GM12872 (cell line): ENCODE measurements at regions not wholly inside any gene's neighbourhood (a gene's known extent, or its start where the extent isn't known, plus 50 kb on each side); places are given as distances from the start of the nearest gene placed in this dataset.

Source experiments
- TF ChIP-seq, protein P1 (sequence below): IDR thresholded peaks from 3 replicates; pipeline ENCODE4 v1.5.1; 2011; ENCODE audit warnings: low read depth, mild to moderate bottlenecking, low read length, moderate library complexity; ENCODE audit not compliant: insufficient read depth

DNA sequence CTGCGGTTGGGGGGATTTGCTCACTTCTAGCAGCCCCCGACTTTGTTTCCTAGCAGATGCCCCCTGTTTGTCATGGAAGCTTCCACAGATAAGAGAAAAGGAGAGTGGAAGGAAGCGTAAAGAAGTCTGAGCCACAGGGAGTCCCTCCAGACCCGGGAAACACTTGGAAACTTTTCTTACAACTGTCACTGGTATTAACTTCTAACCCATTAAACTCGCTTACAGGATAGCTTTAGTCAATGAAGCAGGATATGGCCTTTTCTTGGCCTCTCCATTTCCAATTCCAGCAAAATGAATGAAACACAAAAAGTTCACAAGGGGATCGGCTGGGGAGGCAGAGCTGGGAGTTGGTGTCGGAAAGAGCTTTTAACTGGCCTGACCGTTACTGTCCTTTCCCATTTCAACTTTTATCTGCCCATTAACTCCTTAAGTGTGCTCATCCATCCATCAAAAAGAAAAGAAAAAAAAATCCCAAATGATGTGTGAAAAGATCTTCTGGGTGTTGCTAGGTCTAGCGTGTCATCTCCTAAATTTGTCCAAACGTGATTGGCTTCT lies 231.9 kb upstream of the ARGLU1 start:
- TF ChIP-seq, protein P1, sequence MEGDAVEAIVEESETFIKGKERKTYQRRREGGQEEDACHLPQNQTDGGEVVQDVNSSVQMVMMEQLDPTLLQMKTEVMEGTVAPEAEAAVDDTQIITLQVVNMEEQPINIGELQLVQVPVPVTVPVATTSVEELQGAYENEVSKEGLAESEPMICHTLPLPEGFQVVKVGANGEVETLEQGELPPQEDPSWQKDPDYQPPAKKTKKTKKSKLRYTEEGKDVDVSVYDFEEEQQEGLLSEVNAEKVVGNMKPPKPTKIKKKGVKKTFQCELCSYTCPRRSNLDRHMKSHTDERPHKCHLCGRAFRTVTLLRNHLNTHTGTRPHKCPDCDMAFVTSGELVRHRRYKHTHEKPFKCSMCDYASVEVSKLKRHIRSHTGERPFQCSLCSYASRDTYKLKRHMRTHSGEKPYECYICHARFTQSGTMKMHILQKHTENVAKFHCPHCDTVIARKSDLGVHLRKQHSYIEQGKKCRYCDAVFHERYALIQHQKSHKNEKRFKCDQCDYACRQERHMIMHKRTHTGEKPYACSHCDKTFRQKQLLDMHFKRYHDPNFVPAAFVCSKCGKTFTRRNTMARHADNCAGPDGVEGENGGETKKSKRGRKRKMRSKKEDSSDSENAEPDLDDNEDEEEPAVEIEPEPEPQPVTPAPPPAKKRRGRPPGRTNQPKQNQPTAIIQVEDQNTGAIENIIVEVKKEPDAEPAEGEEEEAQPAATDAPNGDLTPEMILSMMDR: no peak

DNA sequence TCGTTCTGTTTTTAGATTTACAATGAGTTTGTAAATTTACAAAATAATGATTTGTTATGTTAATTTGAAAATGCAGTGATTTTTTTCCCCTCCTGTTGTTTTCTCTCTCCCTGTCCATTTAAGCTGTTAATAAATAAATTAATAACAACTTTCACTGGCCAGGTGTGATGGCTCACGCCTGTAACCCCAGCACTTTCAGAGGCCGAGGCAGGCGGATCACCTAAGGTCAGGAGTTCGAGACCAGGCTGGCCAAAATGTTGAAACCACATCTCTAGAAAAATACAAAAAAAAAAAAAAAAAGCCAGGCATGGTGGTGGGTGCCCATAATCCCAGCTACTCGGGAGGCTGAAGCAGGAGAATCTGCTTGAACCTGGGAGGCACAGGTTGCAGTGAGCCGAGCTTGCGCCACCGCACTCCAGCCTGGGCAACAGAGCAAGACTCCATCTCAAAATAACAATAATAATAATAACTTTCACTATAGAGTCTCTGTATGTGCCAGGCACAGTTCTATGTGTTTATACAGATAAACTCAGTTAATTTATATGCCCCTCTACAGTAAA lies 229.2 kb upstream of the ARGLU1 start:
- TF ChIP-seq, protein P1: no peak

DNA sequence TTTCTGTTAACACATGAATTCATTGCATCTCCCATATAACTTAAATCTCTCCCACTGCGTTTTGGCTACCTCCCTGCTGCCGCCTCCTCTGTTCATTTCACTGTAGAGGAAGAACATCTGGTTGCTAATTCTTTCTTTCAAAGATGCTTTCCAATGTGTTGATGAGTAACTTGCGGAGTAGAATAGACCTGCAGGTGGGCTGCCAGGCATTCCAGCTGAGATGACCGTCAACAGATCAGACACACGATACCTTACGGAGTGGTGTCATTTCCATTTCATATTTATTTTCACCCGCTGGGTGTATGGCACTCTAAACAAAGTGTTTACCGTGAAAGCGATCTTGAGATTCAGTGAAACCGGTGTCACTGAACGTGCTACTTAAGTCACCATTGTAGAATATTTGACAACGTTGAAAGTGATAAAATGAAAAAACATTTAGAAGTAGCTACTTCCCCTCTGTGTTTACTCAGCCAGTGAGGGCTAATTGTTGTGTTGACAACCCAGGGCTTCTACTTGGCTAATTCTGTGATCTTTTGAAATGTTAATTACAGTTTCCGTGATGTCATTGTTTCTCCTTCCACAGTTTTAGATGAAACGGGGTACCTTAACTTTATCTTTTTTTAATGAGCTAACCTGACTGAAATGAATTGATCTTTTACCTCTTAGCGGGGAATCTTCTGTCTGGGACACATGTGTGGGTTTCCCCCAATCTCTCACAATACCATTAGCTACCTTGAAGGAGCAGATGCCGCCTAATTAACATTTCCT lies 228.5 kb upstream of the ARGLU1 start:
- TF ChIP-seq, protein P1: no peak

DNA sequence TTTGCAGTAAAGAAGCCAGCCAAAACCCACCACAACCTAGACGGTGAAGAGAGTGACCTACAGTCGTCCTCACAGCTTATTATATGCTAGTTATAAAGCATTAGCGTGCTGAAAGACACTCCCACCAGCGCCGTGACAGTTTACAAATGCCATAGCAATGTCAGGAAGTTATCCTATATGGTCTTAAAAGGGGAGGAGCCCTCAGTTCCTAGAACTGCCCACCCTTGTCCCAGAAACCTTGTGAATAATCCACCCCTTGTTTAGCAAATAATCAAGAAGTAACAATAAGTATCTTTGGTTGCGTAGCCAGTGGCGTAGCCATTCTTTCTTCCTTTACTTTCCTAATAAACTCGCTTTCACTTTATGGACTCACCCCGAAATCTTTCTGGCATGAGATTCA lies 227.9 kb upstream of the ARGLU1 start:
- TF ChIP-seq, protein P1: no peak

DNA sequence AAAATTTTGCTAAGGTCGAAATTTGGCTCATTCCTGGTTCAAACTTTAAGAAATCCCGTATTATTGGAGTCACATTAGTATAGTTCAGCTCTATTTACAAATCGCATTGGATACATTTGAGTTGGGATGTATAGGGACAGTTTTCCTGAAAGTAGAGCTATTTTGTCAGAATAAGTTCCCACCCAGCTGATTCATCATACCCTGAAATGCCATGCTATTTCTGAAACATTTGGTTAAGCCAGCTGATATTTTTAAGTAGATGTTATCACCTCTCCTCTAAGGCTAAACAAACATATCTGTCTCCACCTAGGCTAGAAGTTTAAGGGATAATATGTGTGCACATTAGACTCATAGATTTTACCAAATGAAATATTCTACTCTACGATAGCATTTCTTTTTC lies 226.2 kb upstream of the ARGLU1 start:
- TF ChIP-seq, protein P1: no peak

DNA sequence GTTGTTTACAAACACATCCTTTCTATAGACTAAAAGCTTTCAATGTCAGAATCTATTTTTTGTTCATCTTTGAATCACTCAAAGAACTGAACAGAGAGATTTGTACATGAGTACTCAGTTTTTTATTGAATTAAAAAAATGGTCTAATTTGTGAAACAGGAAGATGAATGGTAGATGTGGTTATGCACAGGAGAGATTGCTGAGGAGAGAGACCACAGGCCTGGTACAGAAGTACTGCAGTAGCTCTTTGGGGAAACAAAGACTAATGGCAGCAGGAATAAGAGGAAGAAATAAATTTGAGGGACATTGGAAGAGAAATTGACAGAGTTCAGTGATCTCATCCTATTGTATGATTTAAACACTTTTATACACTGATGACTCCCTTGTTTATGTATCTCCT lies 222.0 kb upstream of the ARGLU1 start:
- TF ChIP-seq, protein P1: no peak

DNA sequence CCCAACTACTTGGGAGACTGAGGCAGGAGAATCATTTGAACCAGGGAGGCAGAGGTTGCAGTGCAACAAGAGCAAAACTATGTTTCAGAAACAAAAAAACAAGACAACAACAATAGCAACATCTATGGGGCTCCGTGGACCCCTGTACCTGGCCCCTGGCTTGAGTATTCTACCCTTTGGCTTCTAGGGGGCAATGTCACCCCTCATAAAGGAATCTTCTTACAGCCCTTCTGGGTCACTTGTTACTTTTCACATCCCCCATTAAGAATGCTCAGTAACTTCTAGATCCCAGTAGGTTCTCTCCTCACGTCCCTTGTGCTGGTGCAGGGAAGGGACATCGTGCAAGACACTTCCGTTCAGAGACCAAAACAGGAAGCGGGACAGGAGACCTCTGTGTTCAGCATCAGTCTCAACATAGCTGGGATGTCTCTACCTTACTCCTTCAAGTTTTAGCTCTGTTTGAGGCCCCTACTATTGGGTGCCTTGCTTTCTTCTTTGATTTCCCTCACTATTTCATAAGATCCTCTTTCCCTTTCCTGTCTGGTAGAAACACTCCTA lies 218.1 kb upstream of the ARGLU1 start:
- TF ChIP-seq, protein P1: no peak
